Gastroesophageal sphincter (tissue), 4 donors: ENCODE measurements at regions not wholly inside any gene's neighbourhood (a gene's known extent, or its start where the extent isn't known, plus 50 kb on each side); places are given as distances from the start of the nearest gene placed in this dataset.

Experiments
- ATAC-seq: fragments of 150-250 bp; one replicate; pipeline ENCODE4 v1.9.1; 2016; ENCODE audit warnings: mild to moderate bottlenecking, moderate library complexity
- H3K27ac ChIP-seq, 4 donors: fragments of 200-600 bp; sonication (generic) in 3 of 4; 1 replicate in 3 of 4; 2 replicates in 1 of 4; pipeline ENCODE4 v1.5.1; 2016 to 2019
- H3K27me3 ChIP-seq: fragments of 200-600 bp; sonication (generic); one replicate; pipeline ENCODE4 v1.5.1; 2019
- H3K36me3 ChIP-seq, 2 donors: fragments of 200-600 bp; sonication (generic); one replicate each; pipeline ENCODE4 v1.5.1; 2019; ENCODE audit warnings: control low read depth in 1 of 2
- H3K4me1 ChIP-seq, 3 donors: fragments of 200-600 bp; sonication (generic); 1 replicate in 2 of 3; 2 replicates in 1 of 3; pipeline ENCODE4 v1.5.1; 2016 to 2019; ENCODE audit warnings: control low read depth in 2 of 3
- H3K4me3 ChIP-seq, 2 donors: fragments of 200-600 bp; sonication (generic); one replicate each; pipeline ENCODE4 v1.5.1; 2019; ENCODE audit warnings: mild to moderate bottlenecking in 1 of 2, moderate library complexity in 1 of 2
- H3K9me3 ChIP-seq, 3 donors: fragments of 200-600 bp; sonication (generic); one replicate each; pipeline ENCODE4 v1.5.1; 2017 to 2019; ENCODE audit warnings: control low read depth in 2 of 3
- CTCF ChIP-seq, 4 experiments: fragments of 200-600 bp in 2 of 4; fragments of 450-650 bp in 2 of 4; sonication (generic) in 1 of 4; IDR thresholded peaks; one replicate each; pipeline ENCODE4 v1.5.1; 2017 to 2019; ENCODE audit warnings: antibody characterized with exemption in 4 of 4, mild to moderate bottlenecking in 2 of 4, moderate library complexity in 2 of 4
- EP300 ChIP-seq: sonication (generic); formaldehyde crosslinking; IDR thresholded peaks from one replicate; pipeline ENCODE4 v1.6.1; 2017; ENCODE audit warnings: antibody characterized with exemption, mild to moderate bottlenecking
- POLR2A ChIP-seq, 2 donors: fragments of 450-650 bp; IDR thresholded peaks; one replicate each; pipeline ENCODE4 v1.6.1; 2017; ENCODE audit warnings: antibody characterized with exemption in 2 of 2, mild to moderate bottlenecking in 2 of 2, moderate library complexity in 1 of 2
- POLR2AphosphoS5 ChIP-seq: sonication (generic); formaldehyde crosslinking; IDR thresholded peaks from one replicate; pipeline ENCODE4 v1.6.1; 2017; ENCODE audit warnings: antibody characterized with exemption
- WGBS, 2 donors: methylation state at CpG; one replicate each; pipeline ENCODE4 v1.1.5; 2018; ENCODE audit warnings: low coverage in 1 of 2; 5-methylcytosine and 5-hydroxymethylcytosine counted together

DNA sequence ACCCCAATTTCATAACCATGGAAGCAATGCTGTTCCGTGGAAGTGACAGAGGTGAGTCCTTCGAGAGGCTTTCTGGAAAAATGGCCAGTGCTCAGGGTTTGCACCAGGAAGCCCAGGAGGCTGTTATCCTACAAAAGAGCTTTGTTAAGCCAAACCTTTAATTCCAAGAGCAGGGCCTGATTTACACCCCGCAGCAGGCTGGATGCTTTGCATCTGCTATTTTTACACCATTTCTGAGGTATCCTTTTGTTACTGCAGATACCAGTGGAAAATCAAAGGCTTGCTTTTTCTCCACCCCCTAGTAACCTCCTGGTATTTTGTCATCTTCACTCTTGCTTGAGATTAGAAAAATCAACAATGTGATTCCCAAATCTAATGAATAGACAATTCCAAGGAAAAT, 380.6 kb downstream of the SOX11 start:
- no peaks in the 10 kb centered on the region for H3K4me1 ChIP-seq
- ATAC-seq = no peak
- H3K4me3 ChIP-seq = no peak overlapping the region
- no peaks in the 10 kb centered on the region for H3K36me3 ChIP-seq
- no peaks in the 10 kb centered on the region for H3K9me3 ChIP-seq
- 67 to 82% methylated on average over 2 to 3 of the region's 3 CpGs for WGBS, 2 donors
- H3K27me3 ChIP-seq = no peaks in the 10 kb centered on the region
- TF ChIP-seq CTCF (IDR thresholded peaks at IDR 0.05) (no peak), POLR2AphosphoS5 (no peak), POLR2A (IDR thresholded peaks at IDR 0.05) (no peak), EP300 (no peak)
- H3K27ac ChIP-seq = no peak overlapping the region

DNA sequence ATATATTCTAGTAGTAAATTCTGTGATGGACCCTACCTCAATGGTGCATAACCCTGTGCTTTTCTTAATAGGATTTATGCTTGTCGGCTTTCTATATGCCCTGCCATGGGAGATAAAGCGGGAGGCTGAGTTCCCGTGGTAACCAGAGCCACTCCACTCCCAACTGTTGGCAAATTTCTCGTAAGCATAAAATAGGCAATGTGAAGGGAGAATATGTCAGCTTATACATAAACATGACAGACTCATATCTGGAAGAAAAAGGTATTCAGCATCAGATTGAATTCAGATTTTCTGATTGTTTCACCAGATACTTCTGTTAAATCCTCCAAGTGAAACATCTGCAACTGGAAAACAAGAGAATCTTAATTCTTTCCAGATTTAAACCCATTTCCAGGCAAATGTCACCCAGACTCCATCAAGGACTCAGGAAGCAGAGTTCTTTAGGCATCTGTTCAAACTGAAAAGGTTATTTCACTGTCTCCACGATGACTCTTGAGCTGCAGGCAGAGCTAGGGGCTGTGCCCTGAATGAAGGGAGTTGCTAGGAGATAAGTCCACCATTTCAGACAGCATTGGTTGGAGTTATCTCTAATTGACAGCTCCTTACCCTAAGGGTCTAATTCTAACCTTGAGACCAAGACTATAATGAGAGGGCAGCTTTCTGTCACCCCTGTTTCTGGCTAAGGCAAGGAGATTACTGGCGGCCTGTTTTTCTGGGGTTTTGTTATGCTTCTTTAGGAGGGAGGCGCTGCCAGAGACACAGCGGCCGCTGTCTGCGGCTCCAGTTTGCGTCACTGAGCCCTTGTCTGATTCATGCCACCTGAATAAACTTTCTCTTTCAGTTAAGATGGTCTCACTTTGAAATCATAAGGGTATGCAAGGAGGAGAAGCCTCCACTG, 381.3 kb downstream of the SOX11 start:
- Histone ChIP-seq H3K36me3 (no peaks in the 10 kb centered on the region), H3K4me3 (no peak overlapping the region), H3K4me1 (no peaks in the 10 kb centered on the region), H3K27me3 (no peaks in the 10 kb centered on the region), H3K9me3 (no peaks in the 10 kb centered on the region), H3K27ac (no peak overlapping the region)
- no peak for ATAC-seq
- TF ChIP-seq POLR2A (IDR thresholded peaks at IDR 0.05) (no peak), EP300 (no peak), CTCF (IDR thresholded peaks at IDR 0.05) (no peak), POLR2AphosphoS5 (no peak)
- 65 to 74% methylated on average over 5 to 11 of the region's 11 CpGs for WGBS, 2 donors

DNA sequence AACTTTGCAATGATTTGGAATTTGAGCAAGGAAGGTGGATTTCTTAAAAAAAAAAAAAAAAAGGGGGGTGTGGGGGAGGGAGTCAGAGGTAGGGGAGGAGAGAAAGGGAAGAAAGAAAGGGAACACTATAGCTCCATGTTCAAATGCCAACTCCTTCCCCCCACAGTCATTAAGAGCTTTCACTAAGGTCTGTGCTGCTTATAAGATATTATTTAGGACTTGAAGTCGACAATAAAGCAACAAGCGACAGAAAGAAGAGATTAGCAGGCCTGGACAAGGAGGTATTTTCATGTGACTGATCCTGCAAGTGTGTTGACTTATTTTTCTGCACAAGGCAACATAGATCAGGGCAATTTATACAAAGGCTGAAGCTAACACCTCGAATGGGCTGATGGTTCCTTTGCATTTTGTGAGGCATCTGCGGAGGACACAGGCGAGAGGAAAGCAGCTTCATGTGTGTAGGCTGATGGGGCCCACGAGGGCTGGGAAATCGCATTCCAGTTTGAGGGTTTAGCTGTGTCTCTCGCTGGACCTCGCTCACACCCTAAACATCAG, 382.0 kb downstream of the SOX11 start:
- 60 to 75% methylated on average over 5 to 9 of the region's 9 CpGs for whole genome bisulfite sequencing, 2 donors

DNA sequence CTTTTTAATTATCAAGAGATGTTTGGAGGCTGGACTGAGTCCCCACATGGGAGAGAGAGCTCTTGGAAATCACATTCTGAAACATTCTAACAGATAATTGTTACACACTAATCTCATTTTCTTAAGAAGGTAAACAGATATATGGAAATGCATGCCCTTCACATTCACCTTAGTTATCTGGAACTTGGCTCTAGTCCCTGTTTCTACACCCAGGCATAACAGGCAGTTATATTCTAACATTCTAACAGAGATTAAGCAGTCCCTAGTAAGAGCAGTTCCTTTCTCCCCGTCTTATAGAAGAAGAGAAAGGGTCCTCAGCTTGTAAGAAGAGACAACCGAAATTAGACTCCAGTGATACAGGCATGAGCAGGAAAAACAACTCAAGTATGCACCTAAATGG, 385.4 kb downstream of the SOX11 start:
- H3K9me3 ChIP-seq = no peaks in the 10 kb centered on the region
- H3K4me1 ChIP-seq = no peaks in the 10 kb centered on the region
- H3K27ac ChIP-seq = no peak overlapping the region
- H3K4me3 ChIP-seq = no peak overlapping the region
- H3K36me3 ChIP-seq = no peaks in the 10 kb centered on the region
- 32 to 80% methylated on average over 1 to 2 of the region's 2 CpGs for WGBS, 2 donors
- TF ChIP-seq POLR2A (IDR thresholded peaks at IDR 0.05) (no peak), CTCF (IDR thresholded peaks at IDR 0.05) (no peak)
- no peaks in the 10 kb centered on the region for H3K27me3 ChIP-seq
- ATAC-seq = no peak

More for the DNA sequence above, 382.0 kb downstream of the SOX11 start:
- Histone ChIP-seq H3K36me3 (no peaks in the 10 kb centered on the region), H3K4me3 (no peak overlapping the region), H3K27ac (no peak overlapping the region), H3K27me3 (no peaks in the 10 kb centered on the region), H3K9me3 (no peaks in the 10 kb centered on the region), H3K4me1 (no peaks in the 10 kb centered on the region)
- no peak for ATAC-seq
- no peak for TF ChIP-seq POLR2AphosphoS5
- no peak for TF ChIP-seq EP300
- TF ChIP-seq POLR2A (IDR thresholded peaks at IDR 0.05) = no peak
- no peak for TF ChIP-seq CTCF (IDR thresholded peaks at IDR 0.05)

- Histone ChIP-seq H3K4me1 (no peaks in the 10 kb centered on the region), H3K36me3 (no peaks in the 10 kb centered on the region)
- no peak for TF ChIP-seq POLR2AphosphoS5
- no peak for TF ChIP-seq EP300
- no peak for TF ChIP-seq POLR2A (IDR thresholded peaks at IDR 0.05)
- TF ChIP-seq CTCF (IDR thresholded peaks at IDR 0.05) = no peak
These were observed 386.2 kb downstream of the SOX11 start for GRCh38 chr2:6078414-6078813.

More at GRCh38 chr2:6078414-6078813, 386.2 kb downstream of the SOX11 start:
- Histone ChIP-seq H3K27ac (no peak overlapping the region), H3K4me3 (no peak overlapping the region), H3K27me3 (no peaks in the 10 kb centered on the region), H3K9me3 (no peaks in the 10 kb centered on the region)
- no peak for ATAC-seq
- 52 to 56% methylated on average over 3 of the region's 3 CpGs for WGBS, 2 donors
